ENCODE measurements at regions not wholly inside any gene's neighbourhood (a gene's known extent, or its start where the extent isn't known, plus 50 kb on each side); places are given as distances from the start of the nearest gene placed in this dataset.

DNA sequence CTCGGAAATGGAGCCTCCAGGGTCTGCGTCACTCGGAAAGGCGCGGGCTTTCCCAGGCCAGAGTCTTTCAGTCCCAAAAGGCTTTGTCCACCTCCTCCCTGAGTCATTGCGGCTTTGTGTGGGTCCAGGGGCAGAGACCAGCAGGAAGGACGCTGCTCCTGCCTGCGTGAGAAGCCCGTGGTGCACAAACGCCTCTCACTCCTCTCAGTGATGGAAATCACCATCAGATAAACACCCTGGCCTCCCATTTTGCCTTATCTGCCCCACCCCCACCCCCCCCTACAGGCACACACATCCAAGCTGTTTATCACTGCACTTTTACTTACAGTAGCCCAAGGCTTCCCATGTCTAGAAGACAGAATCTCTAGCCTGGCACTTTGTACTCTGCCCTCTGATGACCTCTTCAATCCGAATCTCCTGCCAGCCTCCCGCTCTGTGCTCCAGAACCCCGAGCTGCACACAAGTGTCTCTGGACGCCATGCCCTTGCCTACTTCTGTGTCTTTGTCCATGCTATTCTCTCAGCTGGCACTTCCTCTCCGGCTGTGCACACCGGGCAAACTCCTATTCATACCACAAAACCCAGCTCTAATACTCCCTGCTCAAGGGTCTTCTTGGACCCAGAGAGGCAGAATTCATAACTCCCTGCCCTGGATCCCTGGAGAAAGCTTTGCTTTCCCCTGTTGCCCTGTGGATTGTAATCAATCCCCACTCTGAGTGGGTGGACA, 954.6 kb downstream of the TBC1D22A start:
- Histone ChIP-seq H3K4me1 (no peaks in the 10 kb centered on the region), H3K4me3 (no peak overlapping the region), H3K27ac (no peak overlapping the region), H3K27me3 (ENCODE audit: insufficient read depth in 3 of 3, low read length in 2 of 3) (peaks cover 0 to 3% (median 0%) of the 10 kb centered on the region in 3 donors), H3K9me3 (no peaks in the 10 kb centered on the region), H3K36me3 (ENCODE audit: insufficient read depth in 1 of 2, low read depth in 1 of 2) (no peaks in the 10 kb centered on the region)
- ATAC-seq: no peak
- TF ChIP-seq, protein P1, sequence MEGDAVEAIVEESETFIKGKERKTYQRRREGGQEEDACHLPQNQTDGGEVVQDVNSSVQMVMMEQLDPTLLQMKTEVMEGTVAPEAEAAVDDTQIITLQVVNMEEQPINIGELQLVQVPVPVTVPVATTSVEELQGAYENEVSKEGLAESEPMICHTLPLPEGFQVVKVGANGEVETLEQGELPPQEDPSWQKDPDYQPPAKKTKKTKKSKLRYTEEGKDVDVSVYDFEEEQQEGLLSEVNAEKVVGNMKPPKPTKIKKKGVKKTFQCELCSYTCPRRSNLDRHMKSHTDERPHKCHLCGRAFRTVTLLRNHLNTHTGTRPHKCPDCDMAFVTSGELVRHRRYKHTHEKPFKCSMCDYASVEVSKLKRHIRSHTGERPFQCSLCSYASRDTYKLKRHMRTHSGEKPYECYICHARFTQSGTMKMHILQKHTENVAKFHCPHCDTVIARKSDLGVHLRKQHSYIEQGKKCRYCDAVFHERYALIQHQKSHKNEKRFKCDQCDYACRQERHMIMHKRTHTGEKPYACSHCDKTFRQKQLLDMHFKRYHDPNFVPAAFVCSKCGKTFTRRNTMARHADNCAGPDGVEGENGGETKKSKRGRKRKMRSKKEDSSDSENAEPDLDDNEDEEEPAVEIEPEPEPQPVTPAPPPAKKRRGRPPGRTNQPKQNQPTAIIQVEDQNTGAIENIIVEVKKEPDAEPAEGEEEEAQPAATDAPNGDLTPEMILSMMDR (IDR thresholded peaks at IDR 0.05): no peak
- intact Hi-C loops (cut with DNase I): no loop called here
- no peak for DNase-seq
- 71 to 81% (median 80%) methylated on average over 15 to 16 of the region's 16 CpGs for WGBS, 3 donors

DNA sequence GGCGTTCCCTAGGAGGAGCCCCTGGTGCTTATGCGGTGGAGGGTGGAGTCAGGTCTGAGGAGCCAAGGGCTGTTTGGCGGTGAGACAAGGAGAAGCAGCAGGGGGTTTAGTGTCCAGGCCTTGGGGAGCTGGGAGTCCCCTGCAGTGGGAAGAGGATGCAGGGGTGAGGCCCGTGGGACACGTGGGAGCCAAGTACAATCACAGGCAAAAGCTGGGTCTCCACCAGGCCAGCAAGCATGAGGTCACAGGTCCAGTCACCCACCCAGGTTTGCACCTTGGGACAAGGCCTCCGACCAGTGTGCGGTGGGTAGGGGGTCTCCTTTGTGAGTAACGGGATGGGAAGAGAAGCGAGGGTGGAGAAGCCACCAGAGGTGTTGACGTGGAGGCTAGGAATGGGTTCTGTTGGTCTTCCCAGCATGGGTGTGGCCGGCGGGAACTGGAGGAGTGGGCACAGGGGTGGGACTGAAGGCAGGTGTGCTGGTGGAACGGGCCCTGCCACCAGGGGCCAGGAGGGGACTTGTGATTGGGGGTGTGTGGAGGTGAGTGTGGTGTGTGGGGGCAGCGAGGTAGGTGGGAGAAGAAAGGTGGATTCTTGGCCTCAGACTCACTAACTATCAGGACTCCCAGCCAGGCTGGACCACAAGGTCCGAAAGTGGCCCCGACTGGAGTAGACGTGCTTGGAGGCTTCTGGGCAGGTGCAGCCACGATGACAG, 953.6 kb downstream of the TBC1D22A start:
- H3K36me3 ChIP-seq (ENCODE audit: insufficient read depth in 1 of 2, low read depth in 1 of 2): no peaks in the 10 kb centered on the region
- H3K27me3 ChIP-seq (ENCODE audit: insufficient read depth in 3 of 3, low read length in 2 of 3): peaks cover 0 to 3% (median 0%) of the 10 kb centered on the region in 3 donors
- ATAC-seq (no peak), DNase-seq (no peak)
- WGBS, 3 donors: 82 to 87% (median 87%) methylated on average over 18 of the region's 18 CpGs
- no peak overlapping the region for H3K4me3 ChIP-seq
- H3K4me1 ChIP-seq: no peaks in the 10 kb centered on the region
- H3K27ac ChIP-seq: no peak overlapping the region
- intact Hi-C loops (cut with DNase I): no loop called here
- TF ChIP-seq, protein P1 (IDR thresholded peaks at IDR 0.05): no peak
- no peaks in the 10 kb centered on the region for H3K9me3 ChIP-seq

DNA sequence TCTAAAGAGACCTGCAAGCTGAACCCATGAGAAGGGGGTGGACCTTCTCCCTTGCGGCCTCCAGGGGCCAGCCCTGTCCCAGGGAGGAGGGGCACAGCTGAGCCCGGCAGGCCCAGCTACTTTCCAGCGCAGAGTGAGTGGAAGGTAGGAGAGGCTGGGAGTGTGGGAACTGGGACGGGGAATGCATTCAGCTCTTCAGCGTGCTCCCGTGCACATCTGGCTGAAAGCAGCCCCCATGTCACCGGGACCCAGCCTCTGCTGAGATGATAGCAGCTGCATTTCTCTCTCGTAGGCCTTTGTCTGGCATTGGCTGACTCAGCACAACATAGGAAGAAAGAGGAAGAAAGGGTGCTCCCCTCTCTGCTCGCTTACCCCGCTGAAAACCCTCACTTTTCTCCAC, 951.5 kb downstream of the TBC1D22A start:
- Histone ChIP-seq H3K36me3 (ENCODE audit: insufficient read depth in 1 of 2, low read depth in 1 of 2) (no peaks in the 10 kb centered on the region), H3K9me3 (no peaks in the 10 kb centered on the region), H3K27me3 (ENCODE audit: insufficient read depth in 3 of 3, low read length in 2 of 3) (peaks cover 0 to 9% (median 0%) of the 10 kb centered on the region in 3 donors), H3K4me3 (no peak overlapping the region), H3K4me1 (no peaks in the 10 kb centered on the region), H3K27ac (no peak overlapping the region)
- no peak for ATAC-seq
- TF ChIP-seq, protein P1 (IDR thresholded peaks at IDR 0.05): no peak
- WGBS, 3 donors: 33 to 51% (median 34%) methylated on average over 10 of the region's 10 CpGs
- DNase-seq: no peak
- intact Hi-C loops (cut with DNase I): no loop called here

DNA sequence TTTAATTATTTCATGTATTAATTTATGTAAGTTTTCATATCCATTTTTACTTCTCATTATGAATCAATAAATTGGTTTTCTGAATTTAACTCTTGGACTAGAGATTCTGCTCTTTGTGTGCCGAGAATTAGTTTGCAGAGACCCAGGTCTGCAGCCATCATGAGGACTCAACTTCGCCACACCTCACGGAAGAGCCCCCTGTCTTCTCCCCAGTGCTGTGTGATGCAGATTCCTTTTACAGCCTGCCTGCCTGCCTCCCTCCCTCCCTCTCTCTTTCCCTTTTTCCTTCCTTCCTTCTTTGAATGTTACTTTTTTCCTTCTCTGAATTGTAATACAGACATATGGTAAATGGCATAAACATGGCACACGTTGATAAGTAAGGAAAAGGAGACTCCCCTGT, 947.7 kb downstream of the TBC1D22A start:
- no peak for DNase-seq
- Histone ChIP-seq H3K9me3 (no peaks in the 10 kb centered on the region), H3K4me3 (no peak overlapping the region), H3K36me3 (ENCODE audit: insufficient read depth in 1 of 2, low read depth in 1 of 2) (no peaks in the 10 kb centered on the region), H3K27me3 (ENCODE audit: insufficient read depth in 3 of 3, low read length in 2 of 3) (peaks cover 0 to 9% (median 3%) of the 10 kb centered on the region in 3 donors), H3K4me1 (no peaks in the 10 kb centered on the region), H3K27ac (no peak overlapping the region)
- ATAC-seq: no peak
- WGBS, 3 donors: 60 to 69% (median 69%) methylated on average over 4 of the region's 4 CpGs
- intact Hi-C loops (cut with DNase I): no loop called here
- TF ChIP-seq, protein P1 (IDR thresholded peaks at IDR 0.05): no peak

All from psoas muscle (tissue), 7 donors.